ENCODE measurements at regions not wholly inside any gene's neighbourhood (a gene's known extent, or its start where the extent isn't known, plus 50 kb on each side); places are given as distances from the start of the nearest gene placed in this dataset.
"Not testable (repeated sequence)": the region's sequence is repeated elsewhere in the genome, so short reads cannot be mapped to it uniquely, and the experiment has no call there.

DNA sequence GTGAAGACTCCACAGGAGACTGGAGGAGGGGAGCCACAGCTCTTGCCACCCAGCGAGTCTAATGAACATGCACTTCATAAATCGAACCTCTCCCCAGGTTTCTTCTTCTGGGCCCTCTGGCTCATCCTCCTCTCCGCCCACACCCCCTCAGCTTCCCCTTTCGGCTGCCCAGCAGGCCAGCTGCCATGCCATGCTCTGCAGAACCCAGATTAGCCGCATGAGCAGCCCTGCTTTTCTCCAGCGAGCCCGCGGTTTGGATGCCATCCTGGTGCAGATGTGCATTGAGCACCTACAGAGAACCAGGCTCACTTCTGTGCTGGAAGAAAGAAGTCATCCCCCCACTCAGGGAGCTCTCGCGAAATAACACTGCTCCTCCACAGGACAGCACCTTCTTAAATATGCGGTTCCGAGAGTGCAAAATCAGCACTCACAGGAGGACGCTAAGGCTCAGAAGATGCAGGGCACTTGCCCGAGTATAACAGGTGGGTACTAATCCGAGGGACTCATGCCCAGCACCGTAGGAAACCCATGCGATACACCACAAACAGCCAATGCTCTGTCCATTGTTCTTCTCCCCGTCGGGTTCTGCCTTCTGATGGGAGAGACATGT lies 143.0 kb upstream of the THBS2 start:
- Histone ChIP-seq H3K36me3 (no peaks in the 10 kb centered on the region), H3K4me1 (no peaks in the 10 kb centered on the region), H3K27me3 (no peaks in the 10 kb centered on the region), H3K9me3 (no peaks in the 10 kb centered on the region), H3K4me3 (no peak overlapping the region), H3K27ac (no peak overlapping the region)
- DNase-seq (ENCODE audit: low spot score) = no peak
- TF ChIP-seq, protein P1, sequence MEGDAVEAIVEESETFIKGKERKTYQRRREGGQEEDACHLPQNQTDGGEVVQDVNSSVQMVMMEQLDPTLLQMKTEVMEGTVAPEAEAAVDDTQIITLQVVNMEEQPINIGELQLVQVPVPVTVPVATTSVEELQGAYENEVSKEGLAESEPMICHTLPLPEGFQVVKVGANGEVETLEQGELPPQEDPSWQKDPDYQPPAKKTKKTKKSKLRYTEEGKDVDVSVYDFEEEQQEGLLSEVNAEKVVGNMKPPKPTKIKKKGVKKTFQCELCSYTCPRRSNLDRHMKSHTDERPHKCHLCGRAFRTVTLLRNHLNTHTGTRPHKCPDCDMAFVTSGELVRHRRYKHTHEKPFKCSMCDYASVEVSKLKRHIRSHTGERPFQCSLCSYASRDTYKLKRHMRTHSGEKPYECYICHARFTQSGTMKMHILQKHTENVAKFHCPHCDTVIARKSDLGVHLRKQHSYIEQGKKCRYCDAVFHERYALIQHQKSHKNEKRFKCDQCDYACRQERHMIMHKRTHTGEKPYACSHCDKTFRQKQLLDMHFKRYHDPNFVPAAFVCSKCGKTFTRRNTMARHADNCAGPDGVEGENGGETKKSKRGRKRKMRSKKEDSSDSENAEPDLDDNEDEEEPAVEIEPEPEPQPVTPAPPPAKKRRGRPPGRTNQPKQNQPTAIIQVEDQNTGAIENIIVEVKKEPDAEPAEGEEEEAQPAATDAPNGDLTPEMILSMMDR (IDR thresholded peaks at IDR 0.05) = no peak

DNA sequence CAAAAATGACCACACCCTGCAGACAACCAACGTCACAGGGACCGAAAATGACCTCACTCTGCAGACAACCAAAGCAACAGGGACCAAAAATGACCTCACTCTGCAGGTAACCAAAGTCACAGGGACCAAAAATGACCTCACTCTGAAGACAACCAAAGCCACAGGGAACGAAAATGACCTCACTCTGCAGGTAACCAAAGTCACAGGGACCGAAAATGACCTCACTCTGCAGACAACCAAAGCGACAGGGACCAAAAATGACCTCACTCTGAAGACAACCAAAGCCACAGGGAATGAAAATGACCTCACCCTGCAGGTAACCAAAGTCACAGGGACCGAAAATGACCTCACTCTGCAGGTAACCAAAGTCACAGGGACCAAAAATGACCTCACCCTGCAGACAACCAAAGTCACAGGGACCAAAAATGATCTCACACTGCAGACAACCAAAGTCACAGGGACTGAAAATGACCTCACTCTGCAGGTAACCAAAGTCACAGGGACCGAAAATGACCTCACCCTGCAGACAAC lies 142.4 kb upstream of the THBS2 start:
- not testable (repeated sequence) for H3K9me3 ChIP-seq; H3K36me3 ChIP-seq; DNase-seq (ENCODE audit: low spot score); H3K4me1 ChIP-seq; H3K4me3 ChIP-seq; H3K27me3 ChIP-seq; H3K27ac ChIP-seq

DNA sequence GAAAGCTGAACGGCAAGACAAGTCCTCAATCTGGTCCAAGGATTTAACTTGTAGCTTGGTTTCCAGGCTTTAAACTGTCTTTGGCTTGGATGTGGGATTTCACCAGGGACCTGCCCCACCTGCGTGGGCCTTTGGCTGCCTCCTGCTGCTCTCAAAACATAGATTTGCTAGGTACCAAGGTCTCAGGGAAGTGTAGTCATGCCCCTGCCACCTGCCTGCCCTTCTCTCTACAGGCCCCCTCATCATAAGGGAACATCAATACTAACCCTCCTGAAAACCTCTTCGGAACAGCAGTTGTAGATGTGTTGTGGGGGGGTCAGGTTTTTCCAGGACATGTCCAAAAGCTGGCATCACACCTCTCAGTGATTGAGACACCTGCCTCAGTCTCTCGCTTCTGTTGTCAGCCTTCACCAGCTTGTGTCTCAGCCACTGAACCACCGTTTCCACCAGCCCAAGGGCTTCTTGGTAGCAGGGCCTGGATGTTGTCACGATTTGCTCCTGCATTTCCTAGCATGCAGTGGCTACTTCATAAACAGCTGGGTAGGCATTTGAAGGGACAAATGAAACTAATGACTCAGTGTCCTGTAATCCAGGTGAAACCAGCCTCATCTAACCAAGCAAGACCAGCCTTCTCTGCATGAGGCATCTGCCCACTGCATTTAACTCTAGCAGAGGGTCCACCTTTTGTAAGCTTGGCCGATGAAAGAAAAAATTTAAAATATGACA lies 141.6 kb upstream of the THBS2 start:
- H3K4me1 ChIP-seq = no peaks in the 10 kb centered on the region

DNA sequence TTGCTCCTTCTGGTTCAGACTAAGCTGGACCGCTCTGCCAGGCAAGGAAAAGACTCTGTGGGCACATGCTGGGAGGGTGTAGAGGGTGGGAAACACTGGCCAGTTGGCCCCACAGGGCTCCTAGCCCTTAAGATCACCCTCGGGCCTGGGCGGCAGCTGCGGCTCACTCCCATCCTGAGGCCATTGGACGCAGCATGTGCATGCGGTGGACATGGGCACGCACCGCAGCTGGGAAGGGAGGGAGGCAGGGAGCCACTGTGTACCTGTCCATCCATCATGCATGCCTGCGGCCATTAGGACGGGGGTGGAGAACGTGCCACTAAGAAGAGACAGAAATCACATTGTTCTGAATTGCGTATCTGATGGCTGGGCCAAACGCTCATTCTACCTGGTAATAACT lies 140.1 kb upstream of the THBS2 start:
- no peaks in the 10 kb centered on the region for H3K27me3 ChIP-seq
- TF ChIP-seq, protein P1 (IDR thresholded peaks at IDR 0.05) = no peak
- H3K9me3 ChIP-seq = peaks cover 0 to 5% of the 10 kb centered on the region in 2 donors
- H3K4me3 ChIP-seq = no peak overlapping the region
- no peak overlapping the region for H3K27ac ChIP-seq
- DNase-seq (ENCODE audit: low spot score) = no peak
- H3K4me1 ChIP-seq = no peaks in the 10 kb centered on the region
- H3K36me3 ChIP-seq = no peaks in the 10 kb centered on the region

More for the DNA sequence above, 141.6 kb upstream of the THBS2 start:
- DNase-seq (ENCODE audit: low spot score) = no peak
- no peaks in the 10 kb centered on the region for H3K36me3 ChIP-seq
- TF ChIP-seq, protein P1 (IDR thresholded peaks at IDR 0.05) = no peak
- H3K27ac ChIP-seq = no peak overlapping the region
- H3K27me3 ChIP-seq = no peaks in the 10 kb centered on the region
- H3K9me3 ChIP-seq = no peaks in the 10 kb centered on the region
- no peak overlapping the region for H3K4me3 ChIP-seq

DNA sequence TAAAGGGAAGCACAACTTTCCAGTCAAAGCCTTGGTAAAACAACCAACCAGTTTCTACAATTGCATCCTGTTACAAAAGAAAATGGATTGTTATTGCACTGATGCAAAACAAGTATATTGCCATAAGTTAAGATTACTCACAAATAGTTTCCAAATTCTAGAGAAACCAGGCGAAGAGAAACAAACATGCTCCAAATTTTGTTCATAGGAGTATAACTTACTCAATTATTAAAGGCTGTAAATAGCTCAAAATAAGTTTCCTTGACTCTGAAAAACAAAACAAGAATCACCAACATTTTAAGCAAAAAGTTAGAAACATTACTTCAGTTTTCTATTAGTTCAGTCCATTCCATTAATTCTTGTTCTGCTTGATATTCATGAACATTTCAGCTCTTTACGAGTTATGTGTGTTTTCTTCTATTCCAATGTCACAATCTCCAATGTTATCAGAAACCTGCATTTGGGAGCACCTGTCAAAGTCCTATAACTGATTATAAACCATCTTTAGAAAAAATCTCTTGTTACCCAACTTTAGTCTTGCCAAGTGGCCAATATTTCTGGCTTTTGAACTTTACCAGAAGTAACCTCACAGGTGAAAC lies 137.9 kb upstream of the THBS2 start:
- Histone ChIP-seq H3K27ac (no peak overlapping the region), H3K27me3 (no peaks in the 10 kb centered on the region)
- TF ChIP-seq, protein P1 (IDR thresholded peaks at IDR 0.05) = no peak

More for the DNA sequence above, 137.9 kb upstream of the THBS2 start:
- H3K36me3 ChIP-seq = no peaks in the 10 kb centered on the region
- no peak for DNase-seq (ENCODE audit: low spot score)
- H3K9me3 ChIP-seq = peaks cover 0 to 5% of the 10 kb centered on the region in 2 donors
- H3K4me3 ChIP-seq = no peak overlapping the region
- H3K4me1 ChIP-seq = no peaks in the 10 kb centered on the region
